ENCODE measurements at regions not wholly inside any gene's neighbourhood (a gene's known extent, or its start where the extent isn't known, plus 50 kb on each side); places are given as distances from the start of the nearest gene placed in this dataset.

DNA sequence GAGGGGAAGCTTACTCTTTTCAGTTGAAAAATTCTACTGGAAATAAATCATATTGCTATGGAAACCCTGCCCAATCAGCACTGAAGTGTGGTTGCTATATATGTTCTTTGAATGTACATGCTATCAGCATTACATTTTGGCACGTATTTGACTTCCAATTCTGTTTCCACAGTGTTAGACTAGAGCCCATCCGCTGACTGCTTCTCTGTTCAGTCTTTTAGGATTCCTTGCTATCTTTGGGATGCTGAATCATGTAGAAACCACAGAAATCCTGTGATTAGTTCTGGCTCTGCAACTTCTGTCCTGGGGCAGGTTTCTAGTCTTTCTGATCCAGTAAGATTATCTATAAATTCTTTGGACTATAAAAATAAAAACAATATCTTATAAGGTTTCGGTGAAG lies 128.2 kb upstream of the SLC7A14 start:
- Histone ChIP-seq H3K4me2 (ENCODE audit: insufficient read depth, low read length) (no peak overlapping the region), H3K27ac (ENCODE audit: low read length) (no peak overlapping the region), H3K36me3 (ENCODE audit: insufficient read depth, low read length) (no peaks in the 10 kb centered on the region)

DNA sequence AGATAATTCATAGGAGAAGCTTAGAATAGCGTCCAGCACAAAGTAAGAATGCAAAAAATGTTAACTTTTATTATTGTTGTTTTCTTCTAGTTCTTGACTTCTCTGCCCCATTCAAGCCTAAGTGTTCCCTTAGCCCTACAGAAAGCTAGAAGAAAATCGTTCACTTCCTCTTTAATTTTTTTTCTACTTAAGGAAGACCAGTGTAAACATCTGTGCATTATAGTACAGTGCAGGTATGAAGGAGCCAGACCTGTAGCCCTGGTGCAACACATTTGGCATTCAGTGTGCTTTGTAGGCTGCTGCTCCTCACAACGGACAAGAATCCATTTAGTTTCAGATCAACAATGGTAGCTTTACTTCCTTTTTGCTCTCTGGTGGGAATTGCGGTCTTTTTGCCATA lies 127.8 kb upstream of the SLC7A14 start:
- Histone ChIP-seq H3K36me3 (ENCODE audit: insufficient read depth, low read length) (no peaks in the 10 kb centered on the region), H3K79me2 (ENCODE audit: insufficient read depth, low read length) (no peaks in the 10 kb centered on the region), H3K4me1 (ENCODE audit: insufficient read depth, low read length) (no peaks in the 10 kb centered on the region), H3K4me2 (ENCODE audit: insufficient read depth, low read length) (no peak overlapping the region), H3K27ac (ENCODE audit: low read length) (no peak overlapping the region), H3K27me3 (ENCODE audit: insufficient read depth, low read length, poor library complexity) (no peaks in the 10 kb centered on the region), H3K9me3 (ENCODE audit: insufficient read depth, low read length, severe bottlenecking) (peaks cover 5% of the 10 kb centered on the region), H4K20me1 (ENCODE audit: insufficient read depth, low read length) (no peaks in the 10 kb centered on the region), H2AFZ (ENCODE audit: low read depth, low read length) (no peak overlapping the region), H3K4me3 (ENCODE audit: low read depth in 1 of 2, low read length in 2 of 2) (no peak overlapping the region), H3K9ac (ENCODE audit: low read depth, low read length) (no peak overlapping the region)
- ATAC-seq (ENCODE audit: insufficient read depth, low read depth) (no peak), DNase-seq (no peak)
- TF ChIP-seq, protein P1, sequence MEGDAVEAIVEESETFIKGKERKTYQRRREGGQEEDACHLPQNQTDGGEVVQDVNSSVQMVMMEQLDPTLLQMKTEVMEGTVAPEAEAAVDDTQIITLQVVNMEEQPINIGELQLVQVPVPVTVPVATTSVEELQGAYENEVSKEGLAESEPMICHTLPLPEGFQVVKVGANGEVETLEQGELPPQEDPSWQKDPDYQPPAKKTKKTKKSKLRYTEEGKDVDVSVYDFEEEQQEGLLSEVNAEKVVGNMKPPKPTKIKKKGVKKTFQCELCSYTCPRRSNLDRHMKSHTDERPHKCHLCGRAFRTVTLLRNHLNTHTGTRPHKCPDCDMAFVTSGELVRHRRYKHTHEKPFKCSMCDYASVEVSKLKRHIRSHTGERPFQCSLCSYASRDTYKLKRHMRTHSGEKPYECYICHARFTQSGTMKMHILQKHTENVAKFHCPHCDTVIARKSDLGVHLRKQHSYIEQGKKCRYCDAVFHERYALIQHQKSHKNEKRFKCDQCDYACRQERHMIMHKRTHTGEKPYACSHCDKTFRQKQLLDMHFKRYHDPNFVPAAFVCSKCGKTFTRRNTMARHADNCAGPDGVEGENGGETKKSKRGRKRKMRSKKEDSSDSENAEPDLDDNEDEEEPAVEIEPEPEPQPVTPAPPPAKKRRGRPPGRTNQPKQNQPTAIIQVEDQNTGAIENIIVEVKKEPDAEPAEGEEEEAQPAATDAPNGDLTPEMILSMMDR (IDR thresholded peaks at IDR 0.05; ENCODE audit: borderline replicate concordance, extremely low read depth, low read length, poor library complexity, severe bottlenecking): no peak
- no peak for TF ChIP-seq EZH2 (IDR thresholded peaks at IDR 0.05; ENCODE audit: borderline replicate concordance, low read depth, low read length, severe bottlenecking)

More for the DNA sequence above, 128.2 kb upstream of the SLC7A14 start:
- no peaks in the 10 kb centered on the region for H4K20me1 ChIP-seq (ENCODE audit: insufficient read depth, low read length)
- DNase-seq (no peak), ATAC-seq (ENCODE audit: insufficient read depth, low read depth) (no peak)
- TF ChIP-seq, protein P1 (IDR thresholded peaks at IDR 0.05; ENCODE audit: borderline replicate concordance, extremely low read depth, low read length, poor library complexity, severe bottlenecking): no peak
- TF ChIP-seq EZH2 (IDR thresholded peaks at IDR 0.05; ENCODE audit: borderline replicate concordance, low read depth, low read length, severe bottlenecking): no peak
- no peak overlapping the region for H3K4me3 ChIP-seq (ENCODE audit: low read depth in 1 of 2, low read length in 2 of 2)
- no peak overlapping the region for H2AFZ ChIP-seq (ENCODE audit: low read depth, low read length)
- H3K79me2 ChIP-seq (ENCODE audit: insufficient read depth, low read length): no peaks in the 10 kb centered on the region
- no peak overlapping the region for H3K9ac ChIP-seq (ENCODE audit: low read depth, low read length)
- H3K9me3 ChIP-seq (ENCODE audit: insufficient read depth, low read length, severe bottlenecking): peaks cover 5% of the 10 kb centered on the region
- no peaks in the 10 kb centered on the region for H3K27me3 ChIP-seq (ENCODE audit: insufficient read depth, low read length, poor library complexity)
- H3K4me1 ChIP-seq (ENCODE audit: insufficient read depth, low read length): no peaks in the 10 kb centered on the region

DNA sequence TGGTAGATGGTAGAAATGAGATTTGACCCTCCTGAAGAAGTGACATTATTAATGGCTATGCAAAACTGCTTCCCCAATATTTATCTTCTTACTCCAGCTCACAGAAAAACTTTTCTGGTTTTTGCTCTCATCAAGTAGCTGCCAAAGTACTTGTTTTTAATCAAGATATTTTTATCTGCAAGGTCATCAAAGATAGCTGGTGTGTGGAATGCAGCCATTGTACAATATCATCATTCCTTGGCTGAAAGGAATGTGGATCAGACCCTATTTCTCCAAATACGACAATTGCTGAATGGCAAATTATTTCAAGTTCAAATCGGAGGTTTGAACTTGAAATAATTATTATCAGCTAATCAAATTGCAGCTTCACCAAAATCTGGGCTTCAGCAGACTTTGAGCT lies 126.9 kb upstream of the SLC7A14 start:
- Histone ChIP-seq H3K79me2 (ENCODE audit: insufficient read depth, low read length) (no peaks in the 10 kb centered on the region), H3K9me3 (ENCODE audit: insufficient read depth, low read length, severe bottlenecking) (peaks cover 5% of the 10 kb centered on the region), H3K4me1 (ENCODE audit: insufficient read depth, low read length) (no peaks in the 10 kb centered on the region), H3K27ac (ENCODE audit: low read length) (no peak overlapping the region), H3K4me2 (ENCODE audit: insufficient read depth, low read length) (no peak overlapping the region), H2AFZ (ENCODE audit: low read depth, low read length) (no peak overlapping the region), H3K4me3 (ENCODE audit: low read depth in 1 of 2, low read length in 2 of 2) (no peak overlapping the region), H3K9ac (ENCODE audit: low read depth, low read length) (no peak overlapping the region), H3K36me3 (ENCODE audit: insufficient read depth, low read length) (no peaks in the 10 kb centered on the region), H4K20me1 (ENCODE audit: insufficient read depth, low read length) (no peaks in the 10 kb centered on the region), H3K27me3 (ENCODE audit: insufficient read depth, low read length, poor library complexity) (no peaks in the 10 kb centered on the region)
- DNase-seq: no peak
- no peak for ATAC-seq (ENCODE audit: insufficient read depth, low read depth)
- TF ChIP-seq, protein P1 (IDR thresholded peaks at IDR 0.05; ENCODE audit: borderline replicate concordance, extremely low read depth, low read length, poor library complexity, severe bottlenecking): no peak
- TF ChIP-seq EZH2 (IDR thresholded peaks at IDR 0.05; ENCODE audit: borderline replicate concordance, low read depth, low read length, severe bottlenecking): no peak

DNA sequence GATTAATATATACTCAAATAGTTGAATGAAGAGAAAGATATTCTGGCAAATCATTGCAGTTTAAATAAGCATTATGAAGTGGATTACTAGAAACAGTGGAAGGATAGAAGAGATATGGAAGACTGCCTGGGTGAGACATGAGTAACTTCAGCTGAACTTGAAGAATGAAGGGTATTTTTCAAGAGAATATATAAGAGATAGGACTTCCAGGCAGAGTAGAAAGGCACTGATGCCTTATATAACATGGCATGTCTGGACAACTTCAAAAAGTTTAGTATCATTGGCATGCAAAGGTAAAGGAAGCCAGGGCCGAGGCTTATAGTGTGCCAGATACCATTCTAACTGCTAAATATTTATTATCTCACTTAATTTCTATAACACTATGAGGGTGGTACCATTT lies 126.5 kb upstream of the SLC7A14 start:
- Histone ChIP-seq H2AFZ (ENCODE audit: low read depth, low read length) (no peak overlapping the region), H3K27me3 (ENCODE audit: insufficient read depth, low read length, poor library complexity) (no peaks in the 10 kb centered on the region), H3K9ac (ENCODE audit: low read depth, low read length) (no peak overlapping the region), H3K36me3 (ENCODE audit: insufficient read depth, low read length) (no peaks in the 10 kb centered on the region), H3K9me3 (ENCODE audit: insufficient read depth, low read length, severe bottlenecking) (peaks cover 5% of the 10 kb centered on the region), H3K4me3 (ENCODE audit: low read depth in 1 of 2, low read length in 2 of 2) (no peak overlapping the region), H3K4me2 (ENCODE audit: insufficient read depth, low read length) (no peak overlapping the region), H3K27ac (ENCODE audit: low read length) (no peak overlapping the region), H4K20me1 (ENCODE audit: insufficient read depth, low read length) (no peaks in the 10 kb centered on the region), H3K79me2 (ENCODE audit: insufficient read depth, low read length) (no peaks in the 10 kb centered on the region), H3K4me1 (ENCODE audit: insufficient read depth, low read length) (no peaks in the 10 kb centered on the region)
- no peak for TF ChIP-seq EZH2 (IDR thresholded peaks at IDR 0.05; ENCODE audit: borderline replicate concordance, low read depth, low read length, severe bottlenecking)
- TF ChIP-seq, protein P1 (IDR thresholded peaks at IDR 0.05; ENCODE audit: borderline replicate concordance, extremely low read depth, low read length, poor library complexity, severe bottlenecking): no peak
- no peak for ATAC-seq (ENCODE audit: insufficient read depth, low read depth)
- DNase-seq: no peak

All from DND-41 (cell line).